PC-9 (cell line): ENCODE measurements at regions not wholly inside any gene's neighbourhood (a gene's known extent, or its start where the extent isn't known, plus 50 kb on each side); places are given as distances from the start of the nearest gene placed in this dataset.

ENCODE experiments used
- BruUV-seq: library from RNA; stranded (reverse); fragments of 400-500 nt; replicated peaks from 2 replicates; lab custom pipeline; 2021; lab: Mats Ljungman, UMichigan
- CTCF ChIA-PET: fragments of 300-600 bp; sonication (Branson Sonifier 250); formaldehyde crosslinking; loops from one replicate; lab custom pipeline; 2022; ENCODE audit warnings: antibody characterized with exemption; lab: Charles Lee
- POLR2A ChIA-PET: fragments of 300-600 bp; sonication (Branson Sonifier 250); formaldehyde crosslinking; loops from one replicate; lab custom pipeline; 2022; ENCODE audit warnings: antibody characterized with exemption; ENCODE audit not compliant: unreplicated experiment; lab: Charles Lee
- DNase-seq, 2 experiments: peaks; one replicate each; pipeline versions ENCODE4 v3.0.0 to v3.0.0-alpha.2; 2015 to 2022; ENCODE audit warnings: mixed read lengths in 1 of 2
- H2AFZ ChIP-seq: fragments of 200-600 bp; sonication (generic); 2 replicates; pipeline ENCODE4 v1.8.1; 2017; ENCODE audit warnings: antibody characterized with exemption
- H3F3A ChIP-seq: fragments of 200-600 bp; sonication (generic); 2 replicates; pipeline ENCODE4 v1.8.1; 2017; ENCODE audit warnings: antibody characterized with exemption, mild to moderate bottlenecking, low read depth; ENCODE audit not compliant: insufficient read depth
- H3K27ac ChIP-seq: fragments of 200-600 bp; sonication (generic); 2 replicates; pipeline ENCODE4 v1.6.1; 2016; ENCODE audit warnings: mixed run types
- H3K27me3 ChIP-seq: fragments of 200-600 bp; sonication (generic); 2 replicates; pipeline ENCODE4 v1.6.1; 2016; ENCODE audit warnings: low read depth, mixed run types; ENCODE audit not compliant: insufficient read depth
- H3K36me3 ChIP-seq: fragments of 200-600 bp; sonication (generic); 2 replicates; pipeline ENCODE4 v1.6.1; 2016; ENCODE audit warnings: low read depth, mixed run types
- H3K4me1 ChIP-seq: fragments of 200-600 bp; sonication (generic); replicated peaks from 2 replicates; pipeline ENCODE4 v1.6.1; 2016; ENCODE audit warnings: mixed run types; ENCODE audit not compliant: insufficient read depth
- H3K4me2 ChIP-seq: fragments of 200-600 bp; sonication (generic); 2 replicates; pipeline ENCODE4 v1.6.1; 2017; ENCODE audit warnings: mixed run types
- H3K4me3 ChIP-seq: fragments of 200-600 bp; sonication (generic); 2 replicates; pipeline ENCODE4 v1.6.1; 2016; ENCODE audit warnings: mixed run types
- H3K79me2 ChIP-seq: fragments of 200-600 bp; sonication (generic); 2 replicates; pipeline ENCODE4 v1.6.1; 2017; ENCODE audit warnings: low read depth, mixed run types
- H3K9me2 ChIP-seq: fragments of 200-600 bp; sonication (generic); 2 replicates; pipeline ENCODE4 v1.8.1; 2017; ENCODE audit warnings: mild to moderate bottlenecking; ENCODE audit not compliant: insufficient read depth
- H3K9me3 ChIP-seq: fragments of 200-600 bp; sonication (generic); 2 replicates; pipeline ENCODE4 v1.8.1; 2016; ENCODE audit warnings: low read depth; ENCODE audit not compliant: insufficient read depth
- H4K20me1 ChIP-seq: fragments of 200-600 bp; sonication (generic); 2 replicates; pipeline ENCODE4 v1.8.1; 2017; ENCODE audit not compliant: insufficient read depth
- CTCF ChIP-seq: fragments of 200-600 bp; sonication (generic); conservative IDR thresholded peaks from 2 replicates; pipeline ENCODE4 v1.6.1; 2017; ENCODE audit warnings: mixed run types, antibody characterized with exemption, mild to moderate bottlenecking, moderate library complexity
- EZH2 ChIP-seq: fragments of 200-600 bp; sonication (generic); IDR thresholded peaks from 2 replicates; pipeline ENCODE4 v1.8.0; 2017; ENCODE audit warnings: antibody characterized with exemption, low read depth
- intact Hi-C: fragments of 100-400 bp; cut with micrococcal nuclease; formaldehyde crosslinking; loops from one replicate; pipeline ENCODE4 v1.10.0; 2022; ENCODE audit not compliant: unreplicated experiment

DNA sequence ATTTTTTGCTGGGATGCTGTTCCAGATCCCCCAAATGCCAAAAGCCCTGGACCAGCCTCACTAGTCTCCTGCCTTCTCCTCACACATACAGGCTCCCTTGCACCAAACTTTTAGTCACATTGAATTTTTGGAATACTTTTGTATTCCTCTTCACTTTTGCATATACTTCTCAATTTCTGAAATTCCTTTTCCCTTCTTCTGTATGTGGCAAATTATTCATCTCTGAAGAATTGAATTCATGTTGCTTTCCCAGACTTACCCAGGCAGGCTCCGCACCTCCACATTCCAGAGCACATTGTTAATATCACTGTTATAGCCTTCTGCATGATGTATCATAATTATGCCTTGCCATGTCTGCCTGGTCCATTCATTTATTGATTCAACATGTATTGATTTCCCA, 255.3 kb upstream of the POU3F2 start:
- POLR2A ChIA-PET = no interaction called here
- H2AFZ ChIP-seq = no peak overlapping the region
- H3K4me2 ChIP-seq = no peak overlapping the region
- no peak for DNase-seq
- no peak overlapping the region for H3K4me3 ChIP-seq
- H4K20me1 ChIP-seq = no peaks in the 10 kb centered on the region
- H3K27me3 ChIP-seq = no peaks in the 10 kb centered on the region
- H3K79me2 ChIP-seq = no peaks in the 10 kb centered on the region
- H3K9me3 ChIP-seq = 0 out of 2 replicates have a peak, but pooled peaks cover 3% of the 10 kb centered on the region
- H3F3A ChIP-seq = no peaks in the 10 kb centered on the region
- intact Hi-C loops = no loop called here
- no peaks in the 10 kb centered on the region for H3K36me3 ChIP-seq
- no TSS peak for BruUV-seq
- CTCF ChIA-PET = no interaction called here
- no peaks in the 10 kb centered on the region for H3K9me2 ChIP-seq
- TF ChIP-seq EZH2 (no peak), CTCF (no peak)
- H3K27ac ChIP-seq = no peak overlapping the region
- H3K4me1 ChIP-seq = no peaks in the 10 kb centered on the region

GRCh38 chr6:98579941-98580340, 254.4 kb upstream of the POU3F2 start:
- TF ChIP-seq CTCF (no peak), EZH2 (no peak)
- Histone ChIP-seq H4K20me1 (no peaks in the 10 kb centered on the region), H3K79me2 (no peaks in the 10 kb centered on the region), H3K27ac (no peak overlapping the region), H2AFZ (no peak overlapping the region), H3K9me3 (0 out of 2 replicates have a peak, but pooled peaks cover 3% of the 10 kb centered on the region), H3K4me3 (no peak overlapping the region), H3K4me1 (no peaks in the 10 kb centered on the region), H3K4me2 (no peak overlapping the region), H3F3A (no peaks in the 10 kb centered on the region), H3K36me3 (no peaks in the 10 kb centered on the region), H3K27me3 (no peaks in the 10 kb centered on the region), H3K9me2 (no peaks in the 10 kb centered on the region)
- intact Hi-C loops = no loop called here
- no TSS peak for BruUV-seq
- DNase-seq = no peak
- ChIA-PET POLR2A (no interaction called here), CTCF (no interaction called here)

- H3F3A ChIP-seq = no peaks in the 10 kb centered on the region
- intact Hi-C loops = no loop called here
- no peaks in the 10 kb centered on the region for H3K9me2 ChIP-seq
- no peak for DNase-seq
- H3K36me3 ChIP-seq = no peaks in the 10 kb centered on the region
- H3K9me3 ChIP-seq = 0 out of 2 replicates have a peak, but pooled peaks cover 3% of the 10 kb centered on the region
- H3K27me3 ChIP-seq = no peaks in the 10 kb centered on the region
- TF ChIP-seq CTCF = no peak
- TF ChIP-seq EZH2 = no peak
- no TSS peak for BruUV-seq
- H3K27ac ChIP-seq = no peak overlapping the region
- no peak overlapping the region for H3K4me3 ChIP-seq
- no peaks in the 10 kb centered on the region for H4K20me1 ChIP-seq
- CTCF ChIA-PET = no interaction called here
- no peaks in the 10 kb centered on the region for H3K4me1 ChIP-seq
- POLR2A ChIA-PET = no interaction called here
- no peaks in the 10 kb centered on the region for H3K79me2 ChIP-seq
- no peak overlapping the region for H3K4me2 ChIP-seq
- H2AFZ ChIP-seq = no peak overlapping the region
Observed at GRCh38 chr6:98581705-98582104, 252.7 kb upstream of the POU3F2 start.
